ENCODE measurements at regions not wholly inside any gene's neighbourhood (a gene's known extent, or its start where the extent isn't known, plus 50 kb on each side); places are given as distances from the start of the nearest gene placed in this dataset.

DNA sequence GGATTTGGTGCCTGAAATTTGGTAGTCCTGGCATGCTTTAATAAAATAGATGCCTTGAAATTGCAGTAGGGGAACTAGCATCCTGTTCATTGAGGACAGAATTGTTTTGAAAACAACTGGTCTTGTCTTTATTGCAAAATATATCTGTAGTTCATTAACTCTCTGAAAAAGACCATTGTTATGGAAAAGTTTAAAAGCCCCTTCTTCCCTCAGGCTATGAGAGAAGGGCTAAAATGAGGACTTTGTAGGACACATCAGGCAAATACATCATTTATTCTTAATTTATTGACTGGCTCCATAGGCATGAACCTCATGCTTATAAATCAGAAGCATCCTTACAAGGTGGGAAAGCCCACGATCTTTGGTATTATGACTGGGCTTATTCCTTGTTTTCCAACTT lies 221.0 kb upstream of the CBLB start:
- TF ChIP-seq CTCF (IDR thresholded peaks at IDR 0.05; ENCODE audit: poor library complexity): no peak
- TF ChIP-seq EZH2 (IDR thresholded peaks at IDR 0.05; ENCODE audit: borderline replicate concordance): no peak
- no peak for TF ChIP-seq EZH2phosphoT487 (IDR thresholded peaks at IDR 0.05; ENCODE audit: low read depth, severe bottlenecking, unreplicated experiment)
